HCT116 (cell line): ENCODE measurements at regions not wholly inside any gene's neighbourhood (a gene's known extent, or its start where the extent isn't known, plus 50 kb on each side); places are given as distances from the start of the nearest gene placed in this dataset.

ENCODE experiments used
- ATAC-seq: fragments of 200-7000 bp; cut with Tn5 transposase; 2 replicates; pipeline ENCODE4 v1.9.1; 2020; ENCODE audit warnings: mild to moderate bottlenecking, moderate library complexity
- BruUV-seq: library from RNA; stranded (reverse); fragments of 400-500 nt; replicated peaks from 2 replicates; lab custom pipeline; 2021; lab: Mats Ljungman, UMichigan
- CTCF ChIA-PET: fragments of 300-600 bp; sonication (Branson Sonifier 250); formaldehyde crosslinking; loops from one replicate; lab custom pipeline; 2021; ENCODE audit warnings: antibody characterized with exemption; lab: Charles Lee
- POLR2A ChIA-PET: fragments of 300-600, 350-600 bp; sonication (Branson Sonifier 250); formaldehyde crosslinking; loops from one replicate; lab custom pipeline; 2021; ENCODE audit warnings: antibody characterized with exemption; lab: Charles Lee
- RAD21 ChIA-PET, 2 experiments: fragments of 300-600 bp; sonication (Branson Sonifier 250); formaldehyde crosslinking; loops; one replicate each; lab custom pipeline; 2023; ENCODE audit warnings: low total read pairs in 2 of 2; ENCODE audit not compliant: uncharacterized antibody in 2 of 2, unreplicated experiment in 2 of 2, low non-redundant PET in 1 of 2; lab: Charles Lee
- DNase-seq: peaks from one replicate; pipeline ENCODE4 v3.0.0-alpha.2; 2010; ENCODE audit warnings: low read depth, low spot score
- H2AFZ ChIP-seq: fragments of 200-600 bp; shearing (Covaris generic), sonication (generic); 2 replicates; pipeline ENCODE4 v1.6.1; 2017; ENCODE audit warnings: low read depth, mixed run types, mixed read lengths, antibody characterized with exemption, low read length; ENCODE audit not compliant: poor library complexity, severe bottlenecking
- H3K27ac ChIP-seq: 2 replicates; pipeline ENCODE4 v1.5.1; 2012; ENCODE audit warnings: low read depth, low read length
- H3K27me3 ChIP-seq: fragments of 200-600 bp; sonication (generic); 2 replicates; pipeline ENCODE4 v1.6.1; 2016; ENCODE audit warnings: mixed run types, low read length, mixed read lengths; ENCODE audit not compliant: insufficient read depth
- H3K36me3 ChIP-seq, 2 experiments: fragments of 200-500 bp in 1 of 2; fragments of 200-600 bp in 1 of 2; sonication (Bioruptor generic) in 1 of 2; sonication (generic) in 1 of 2; 2 replicates each; pipeline versions ENCODE4 v1.5.1 to v1.6.1; 2014 to 2016; ENCODE audit warnings: low read length in 2 of 2, inconsistent platforms in 1 of 2, mixed read lengths in 1 of 2, mixed run types in 1 of 2; ENCODE audit not compliant: insufficient read depth in 2 of 2, control insufficient read depth in 1 of 2
- H3K4me1 ChIP-seq, 2 experiments: fragments of 200-600 bp in 1 of 2; sonication (generic) in 1 of 2; 2 replicates each; pipeline versions ENCODE4 v1.5.1 to v1.6.1; 2012 to 2017; ENCODE audit warnings: low read length in 2 of 2, inconsistent platforms in 1 of 2, mild to moderate bottlenecking in 1 of 2, mixed read lengths in 1 of 2, mixed run types in 1 of 2, moderate library complexity in 1 of 2; ENCODE audit not compliant: insufficient read depth in 2 of 2, control insufficient read depth in 1 of 2
- H3K4me2 ChIP-seq: fragments of 200-600 bp; sonication (generic); 2 replicates; pipeline ENCODE4 v1.6.1; 2017; ENCODE audit warnings: mixed run types, low read length, mixed read lengths
- H3K4me3 ChIP-seq, 2 experiments: fragments of 200-600 bp in 1 of 2; sonication (generic) in 1 of 2; replicated peaks in 1 of 2; 2 replicates each; pipeline ENCODE4 v1.5.1; 2011 to 2016; ENCODE audit warnings: low read length in 2 of 2, control low read depth in 1 of 2, low read depth in 1 of 2, mild to moderate bottlenecking in 1 of 2, mixed read lengths in 1 of 2, mixed run types in 1 of 2
- H3K79me2 ChIP-seq: fragments of 200-600 bp; sonication (generic); 2 replicates; pipeline ENCODE4 v1.6.1; 2017; ENCODE audit warnings: mild to moderate bottlenecking, mixed run types, low read length, moderate library complexity, mixed read lengths; ENCODE audit not compliant: insufficient read depth
- H3K9ac ChIP-seq: fragments of 200-600 bp; sonication (generic); 2 replicates; pipeline ENCODE4 v1.6.1; 2016; ENCODE audit warnings: low read length, mixed read lengths
- H3K9me2 ChIP-seq: fragments of 200-600 bp; sonication (generic), shearing (Covaris generic); 2 replicates; pipeline ENCODE4 v1.6.1; 2017; ENCODE audit warnings: mixed run types, mild to moderate bottlenecking, moderate library complexity; ENCODE audit not compliant: insufficient read depth
- H3K9me3 ChIP-seq, 2 experiments: fragments of 200-500 bp in 1 of 2; fragments of 200-600 bp in 1 of 2; sonication (Bioruptor generic) in 1 of 2; sonication (generic) in 1 of 2; 2 replicates each; pipeline ENCODE4 v1.6.1; 2014 to 2017; ENCODE audit warnings: low read length in 2 of 2, mixed read lengths in 2 of 2, inconsistent platforms in 1 of 2, low read depth in 1 of 2, mild to moderate bottlenecking in 1 of 2, mixed run types in 1 of 2, moderate library complexity in 1 of 2; ENCODE audit not compliant: control insufficient read depth in 1 of 2, insufficient read depth in 1 of 2
- H4K20me1 ChIP-seq: fragments of 200-600 bp; sonication (generic), shearing (Covaris generic); 2 replicates; pipeline ENCODE4 v1.6.1; 2017; ENCODE audit warnings: mixed run types, mild to moderate bottlenecking, moderate library complexity; ENCODE audit not compliant: insufficient read depth
- CEBPB ChIP-seq: IDR thresholded peaks from 2 replicates; pipeline ENCODE4 v1.6.1; 2012; ENCODE audit warnings: low read depth
- EGR1 ChIP-seq: IDR thresholded peaks from 2 replicates; pipeline ENCODE4 v1.6.1; 2012; ENCODE audit warnings: low read depth
- EZH2phosphoT487 ChIP-seq: fragments of 200-600 bp; IDR thresholded peaks from 2 replicates; pipeline ENCODE4 v1.6.1; 2018; ENCODE audit warnings: antibody characterized with exemption, borderline replicate concordance
- JUND ChIP-seq: IDR thresholded peaks from 2 replicates; pipeline ENCODE4 v1.6.1; 2012
- MAX ChIP-seq: IDR thresholded peaks from 2 replicates; pipeline ENCODE4 v1.6.1; 2012
- POLR2AphosphoS5 ChIP-seq: IDR thresholded peaks from 2 replicates; pipeline ENCODE4 v1.6.1; 2011; ENCODE audit warnings: mild to moderate bottlenecking, low read depth, low read length, moderate library complexity
- REST ChIP-seq: IDR thresholded peaks from 2 replicates; pipeline ENCODE4 v1.6.1; 2012; ENCODE audit warnings: low read depth
- SRF ChIP-seq: IDR thresholded peaks from 2 replicates; pipeline ENCODE4 v1.6.1; 2012; ENCODE audit warnings: low read depth
- TCF7L2 ChIP-seq: IDR thresholded peaks from 2 replicates; pipeline ENCODE4 v1.7.0; 2011; ENCODE audit warnings: borderline replicate concordance, inconsistent platforms; ENCODE audit not compliant: insufficient read depth, insufficient read length; ENCODE audit errors: extremely low read depth
- ZBTB33 ChIP-seq: IDR thresholded peaks from 2 replicates; pipeline ENCODE4 v1.6.1; 2011; ENCODE audit warnings: mild to moderate bottlenecking, low read length, moderate library complexity; ENCODE audit not compliant: insufficient replicate concordance; ENCODE audit errors: extremely low read depth
- ZNF274 ChIP-seq: fragments of 200-500 bp; sonication (Bioruptor generic); IDR thresholded peaks from 2 replicates; pipeline ENCODE4 v1.6.1; 2014; ENCODE audit warnings: mild to moderate bottlenecking, low read depth, low read length, inconsistent platforms
- intact Hi-C: fragments of 100-400 bp; cut with micrococcal nuclease; formaldehyde crosslinking; loops from 2 replicates; pipeline ENCODE4 v1.10.0; 2022
- TF ChIP-seq, protein P1 (sequence below): IDR thresholded peaks from 2 replicates; pipeline ENCODE4 v1.6.1; 2012

GRCh38 chr2:82735336-82735735 is 1723.7 kb downstream of the SUCLG1 start:
- DNase-seq (no peak), ATAC-seq (no peak)
- ChIA-PET CTCF (no interaction called here), POLR2A (no interaction called here), RAD21 (no interaction called here)
- H3K9me2 ChIP-seq = no peaks in the 10 kb centered on the region
- no peak overlapping the region for H3K4me2 ChIP-seq
- no TSS peak for BruUV-seq
- H3K4me1 ChIP-seq = no peaks in the 10 kb centered on the region
- no peak for TF ChIP-seq TCF7L2
- no peak for TF ChIP-seq EZH2phosphoT487
- no peak for TF ChIP-seq ZNF274
- TF ChIP-seq MAX = no peak
- no peak for TF ChIP-seq JUND
- TF ChIP-seq, protein P1, sequence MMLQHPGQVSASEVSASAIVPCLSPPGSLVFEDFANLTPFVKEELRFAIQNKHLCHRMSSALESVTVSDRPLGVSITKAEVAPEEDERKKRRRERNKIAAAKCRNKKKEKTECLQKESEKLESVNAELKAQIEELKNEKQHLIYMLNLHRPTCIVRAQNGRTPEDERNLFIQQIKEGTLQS = no peak
- TF ChIP-seq POLR2AphosphoS5 = no peak
- TF ChIP-seq CEBPB = no peak
- no peak for TF ChIP-seq REST
- no peak for TF ChIP-seq EGR1
- TF ChIP-seq SRF = no peak
- TF ChIP-seq ZBTB33 = no peak
- H3K9me3 ChIP-seq = no peaks in the 10 kb centered on the region
- no peaks in the 10 kb centered on the region for H3K79me2 ChIP-seq
- intact Hi-C loops = no loop called here
- no peak overlapping the region for H3K27ac ChIP-seq
- no peak overlapping the region for H2AFZ ChIP-seq
- H4K20me1 ChIP-seq = no peaks in the 10 kb centered on the region
- no peak overlapping the region for H3K4me3 ChIP-seq
- no peaks in the 10 kb centered on the region for H3K36me3 ChIP-seq
- H3K9ac ChIP-seq = no peak overlapping the region
- no peaks in the 10 kb centered on the region for H3K27me3 ChIP-seq
